22Rv1 (cell line): ENCODE measurements at regions not wholly inside any gene's neighbourhood (a gene's known extent, or its start where the extent isn't known, plus 50 kb on each side); places are given as distances from the start of the nearest gene placed in this dataset.

ENCODE experiments used
- CTCF ChIP-seq: fragments of 450-650 bp; IDR thresholded peaks from 2 replicates; pipeline ENCODE4 v1.5.1; 2017; ENCODE audit warnings: mild to moderate bottlenecking
- ZFX ChIP-seq: fragments of 450-650 bp; IDR thresholded peaks from 2 replicates; pipeline ENCODE4 v1.6.1; 2017; ENCODE audit warnings: antibody characterized with exemption, borderline replicate concordance

- no peak for TF ChIP-seq CTCF
- TF ChIP-seq ZFX, result no peak
These were observed 178.0 kb downstream of the UBE2E3 start for GRCh38 chr2:181158427-181158826.
